22Rv1 (cell line): ENCODE measurements at regions not wholly inside any gene's neighbourhood (a gene's known extent, or its start where the extent isn't known, plus 50 kb on each side); places are given as distances from the start of the nearest gene placed in this dataset.

Experiments
- H3K27ac ChIP-seq: fragments of 450-650 bp; 2 replicates; pipeline ENCODE4 v1.5.1; 2017
- CTCF ChIP-seq: fragments of 450-650 bp; IDR thresholded peaks from 2 replicates; pipeline ENCODE4 v1.5.1; 2017; ENCODE audit warnings: mild to moderate bottlenecking
- ZFX ChIP-seq: fragments of 450-650 bp; IDR thresholded peaks from 2 replicates; pipeline ENCODE4 v1.6.1; 2017; ENCODE audit warnings: antibody characterized with exemption, borderline replicate concordance

GRCh38 chr6:169083508-169083874 lies 170.2 kb downstream of the THBS2 start:
- no peak overlapping the region for H3K27ac ChIP-seq
- TF ChIP-seq ZFX, result no peak
- no peak for TF ChIP-seq CTCF

- TF ChIP-seq CTCF (no peak), ZFX (no peak)
- H3K27ac ChIP-seq, result no peak overlapping the region
Observed at GRCh38 chr6:169082817-169083507, 170.7 kb downstream of the THBS2 start.

GRCh38 chr6:169082093-169082492 lies 171.6 kb downstream of the THBS2 start:
- TF ChIP-seq CTCF, result no peak
- no peak for TF ChIP-seq ZFX
- H3K27ac ChIP-seq, result no peak overlapping the region

GRCh38 chr6:169081248-169081647 lies 172.4 kb downstream of the THBS2 start:
- TF ChIP-seq CTCF (no peak), ZFX (no peak)

GRCh38 chr6:169079650-169080049 lies 174.0 kb downstream of the THBS2 start:
- no peak for TF ChIP-seq ZFX
- H3K27ac ChIP-seq, result no peak overlapping the region

More at GRCh38 chr6:169081248-169081647, 172.4 kb downstream of the THBS2 start:
- H3K27ac ChIP-seq, result no peak overlapping the region

- no peak for TF ChIP-seq ZFX
- TF ChIP-seq CTCF, result no peak
- no peak overlapping the region for H3K27ac ChIP-seq
Observed at GRCh38 chr6:169078399-169079145, 175.1 kb downstream of the THBS2 start.

- TF ChIP-seq CTCF (no peak), ZFX (no peak)
- H3K27ac ChIP-seq, result no peak overlapping the region
Observed at GRCh38 chr6:169075915-169076654, 177.6 kb downstream of the THBS2 start.
